Activated CD4-positive, alpha-beta T cell treated with anti-CD3 and anti-CD28 coated beads, Interleukin-2, amount 50 U/mL, for 16 hours (primary cell): ENCODE measurements at regions not wholly inside any gene's neighbourhood (a gene's known extent, or its start where the extent isn't known, plus 50 kb on each side); places are given as distances from the start of the nearest gene placed in this dataset.
"Not testable (repeated sequence)": the region's sequence is repeated elsewhere in the genome, so short reads cannot be mapped to it uniquely, and the experiment has no call there.

Source experiments
- DNase-seq: peaks from one replicate; pipeline ENCODE4 v3.0.0-alpha.2; 2020

DNA sequence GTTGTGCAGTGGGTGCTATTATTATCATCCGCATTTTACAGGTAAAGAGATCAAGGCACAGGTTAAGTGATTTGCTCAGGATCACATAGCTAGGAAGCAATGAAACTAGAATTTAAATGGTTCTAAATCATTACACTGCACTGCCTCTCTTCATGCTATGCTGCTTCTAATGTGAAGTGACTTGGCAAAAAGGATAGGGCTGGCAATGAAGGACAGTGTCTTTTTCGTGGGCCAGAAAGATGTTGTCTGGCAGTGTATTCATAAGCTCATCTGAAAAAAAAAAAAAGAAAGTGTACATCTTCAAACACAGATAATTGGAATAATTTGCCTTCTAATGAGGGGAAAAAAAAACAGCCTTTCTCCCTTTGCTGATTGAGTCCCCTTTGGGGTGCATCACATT is 132.2 kb upstream of the FUNDC1 start:
- no peak for DNase-seq

- peak; percentile 2 for DNase-seq
Observed at GRCh38 chrX:44669626-44670025, 127.0 kb upstream of the FUNDC1 start.

- no peak for DNase-seq
Observed at GRCh38 chrX:44667771-44668170, 125.1 kb upstream of the FUNDC1 start.

DNA sequence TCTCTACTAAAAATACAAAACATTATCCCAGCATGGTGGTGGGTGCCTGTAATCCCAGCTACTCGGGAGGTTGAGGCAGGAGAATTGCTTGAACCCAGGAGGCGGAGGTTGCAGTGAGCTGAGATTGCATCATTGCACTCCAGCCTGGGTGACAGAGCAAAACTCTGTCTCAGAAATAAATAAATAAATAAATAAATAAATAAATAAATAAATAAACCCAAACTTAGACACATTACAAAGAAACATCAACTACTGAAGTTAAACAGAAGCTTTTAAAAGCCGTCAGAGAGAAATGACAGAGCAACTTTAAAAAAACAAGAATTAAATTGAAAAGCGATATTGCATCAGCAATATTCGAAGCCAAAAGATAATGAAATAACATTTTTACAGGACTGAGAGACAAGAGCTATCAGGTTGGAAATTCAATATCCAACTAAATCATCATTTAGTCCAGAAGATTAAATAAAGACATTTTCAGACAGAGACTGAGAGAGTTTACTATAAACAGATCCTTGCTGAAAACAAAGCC is 115.1 kb upstream of the FUNDC1 start:
- not testable (repeated sequence) for DNase-seq

DNA sequence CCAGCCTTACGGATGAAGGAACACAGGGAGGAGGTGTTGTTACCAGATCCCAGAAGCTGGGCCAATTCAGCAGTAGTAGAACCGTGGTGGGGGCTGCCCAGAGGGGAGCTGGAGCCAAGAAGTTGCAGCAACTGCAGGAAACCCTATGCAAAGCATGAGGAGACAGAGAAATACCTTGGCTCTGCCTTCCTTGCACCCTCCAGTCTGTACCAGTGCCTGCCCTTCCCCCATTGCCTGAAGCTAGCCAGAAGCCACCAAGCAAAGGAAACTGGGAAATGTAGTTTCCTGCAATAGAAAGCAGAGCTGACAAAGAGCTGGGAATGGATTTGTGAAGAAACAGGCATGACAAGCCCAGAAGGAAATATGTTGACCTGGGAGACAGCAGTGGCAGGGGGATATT is 108.7 kb upstream of the FUNDC1 start:
- no peak for DNase-seq

GRCh38 chrX:44643723-44644122 is 101.1 kb upstream of the FUNDC1 start:
- no peak for DNase-seq

DNA sequence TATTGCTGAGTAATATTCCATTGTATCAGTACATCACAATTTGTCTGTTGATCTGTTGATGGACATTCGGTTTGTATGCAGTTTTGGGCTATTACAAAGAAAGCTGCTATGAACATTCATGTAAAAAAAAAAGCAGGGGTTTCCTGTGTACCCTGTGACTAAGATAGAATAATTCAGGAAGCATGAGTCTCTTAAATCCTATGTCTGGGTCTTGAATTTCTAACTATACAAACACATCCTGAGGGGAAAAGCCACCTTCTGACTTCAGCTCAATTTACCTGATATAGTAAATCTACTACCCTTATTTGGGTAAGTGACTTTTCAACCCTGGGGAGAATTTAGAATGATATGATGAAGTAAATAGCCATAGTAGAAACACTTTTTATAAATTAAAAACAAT is 94.6 kb upstream of the FUNDC1 start:
- no peak for DNase-seq

GRCh38 chrX:44621078-44621477 is 78.4 kb upstream of the FUNDC1 start:
- no peak for DNase-seq

DNA sequence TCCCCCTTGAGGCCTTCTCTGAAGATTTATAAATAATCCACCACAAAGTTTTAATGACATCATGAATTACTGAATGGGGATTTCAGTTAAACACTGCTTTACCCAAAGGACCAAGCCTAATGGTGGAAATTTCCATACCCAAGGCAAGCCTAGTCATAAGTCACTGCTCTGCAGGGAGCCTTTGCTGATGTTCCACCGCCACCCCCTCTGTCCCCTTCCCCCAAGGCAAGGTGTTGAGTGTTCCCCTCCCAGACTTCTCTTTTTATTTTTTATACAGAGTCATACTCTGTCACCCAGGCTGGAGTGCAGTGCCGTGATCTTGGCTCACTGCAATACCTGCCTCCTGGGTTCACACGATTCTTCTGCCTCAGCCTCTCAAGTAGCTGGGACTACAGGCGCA is 76.4 kb upstream of the FUNDC1 start:
- no peak for DNase-seq

DNA sequence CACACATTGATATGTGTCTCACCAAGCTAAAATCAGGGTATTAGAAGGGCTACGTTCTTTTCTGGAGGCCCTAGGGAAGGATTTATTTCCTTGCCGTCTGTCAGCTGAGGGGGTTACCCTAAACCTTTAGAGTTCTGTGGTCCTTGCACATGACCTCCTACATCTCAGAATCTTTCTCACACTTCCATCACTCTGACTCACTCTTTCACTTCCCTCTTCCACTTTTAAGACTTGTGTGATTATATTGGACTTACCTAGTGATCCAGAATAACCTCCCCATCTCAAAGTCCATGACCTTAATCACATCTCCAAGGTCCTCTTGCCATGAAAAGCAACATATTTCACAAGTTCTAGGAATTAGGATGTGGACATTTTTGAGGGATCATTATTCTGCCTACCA is 53.6 kb upstream of the FUNDC1 start:
- no peak for DNase-seq
